Adipocyte (in vitro differentiated cells): ENCODE measurements at regions not wholly inside any gene's neighbourhood (a gene's known extent, or its start where the extent isn't known, plus 50 kb on each side); places are given as distances from the start of the nearest gene placed in this dataset.
A peak's percentile ranks its signal among the peaks of the same experiment; 100 is the strongest.

Experiments used
- DNase-seq: peaks from one replicate; pipeline ENCODE4 v3.0.0-alpha.2; 2015; ENCODE audit warnings: low read depth
- H3K27me3 ChIP-seq: replicated peaks from 2 replicates; pipeline ENCODE4 v1.7.0; 2013; ENCODE audit warnings: mild to moderate bottlenecking, low read length, moderate library complexity; ENCODE audit not compliant: control insufficient read depth, insufficient read depth
- H3K36me3 ChIP-seq: 2 replicates; pipeline ENCODE4 v1.7.0; 2013; ENCODE audit warnings: low read length, mild to moderate bottlenecking, moderate library complexity; ENCODE audit not compliant: control insufficient read depth, insufficient read depth, severe bottlenecking
- H3K4me1 ChIP-seq: 2 replicates; pipeline ENCODE4 v1.7.0; 2013; ENCODE audit warnings: mild to moderate bottlenecking, low read length, moderate library complexity; ENCODE audit not compliant: control insufficient read depth, insufficient read depth
- H3K4me3 ChIP-seq: 2 replicates; pipeline ENCODE4 v1.7.0; 2013; ENCODE audit warnings: mild to moderate bottlenecking, low read length, moderate library complexity
- H3K9ac ChIP-seq: 2 replicates; pipeline ENCODE4 v1.7.0; 2013; ENCODE audit warnings: mild to moderate bottlenecking, low read length, moderate library complexity
- H3K9me3 ChIP-seq: 2 replicates; pipeline ENCODE4 v1.7.0; 2013; ENCODE audit warnings: mild to moderate bottlenecking, low read length, moderate library complexity; ENCODE audit not compliant: control insufficient read depth

DNA sequence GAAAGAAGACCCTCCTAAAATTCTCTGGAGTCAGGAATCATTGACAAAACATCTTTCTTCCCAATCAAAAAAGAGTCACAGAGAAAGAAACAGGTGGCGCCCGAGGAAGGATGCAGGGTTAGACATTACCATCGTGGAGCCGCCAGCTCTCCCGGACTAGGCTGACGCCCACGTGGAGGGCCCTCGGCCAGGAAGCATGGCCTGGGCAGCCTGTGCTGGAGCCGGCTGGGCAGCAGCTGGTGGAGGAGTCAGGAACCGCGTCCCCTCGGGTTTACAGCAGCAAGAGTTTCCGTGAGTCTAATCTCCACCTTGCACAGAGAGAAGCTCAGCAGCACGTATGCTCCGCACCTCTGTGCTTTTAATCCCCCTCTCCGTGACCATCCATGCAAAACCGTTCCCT lies 533.7 kb upstream of the ATP11B start:
- no peak for DNase-seq
- Histone ChIP-seq H3K9ac (no peak overlapping the region), H3K36me3 (no peaks in the 10 kb centered on the region), H3K27me3 (peaks cover 39% of the 10 kb centered on the region), H3K4me3 (no peak overlapping the region), H3K9me3 (no peaks in the 10 kb centered on the region), H3K4me1 (no peaks in the 10 kb centered on the region)

DNA sequence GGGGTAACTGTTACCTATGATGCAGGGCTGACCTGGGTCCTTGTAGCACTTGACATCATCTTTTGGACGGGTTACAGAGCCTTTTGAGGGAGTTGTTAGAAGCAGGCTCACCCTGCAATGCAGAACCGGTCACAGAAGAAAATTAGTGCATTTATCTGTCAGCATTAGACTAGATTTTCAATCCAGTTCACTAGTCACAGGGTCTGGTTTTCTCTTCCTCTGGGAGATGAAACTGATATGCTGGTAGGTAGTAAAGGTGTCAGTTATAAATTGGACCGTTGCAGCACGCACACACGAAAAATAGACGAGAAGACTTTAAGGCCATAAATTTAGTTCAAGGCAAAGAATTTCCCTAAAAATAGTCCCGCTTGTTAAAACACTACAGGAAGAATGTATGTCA lies 532.3 kb upstream of the ATP11B start:
- no peaks in the 10 kb centered on the region for H3K4me1 ChIP-seq

DNA sequence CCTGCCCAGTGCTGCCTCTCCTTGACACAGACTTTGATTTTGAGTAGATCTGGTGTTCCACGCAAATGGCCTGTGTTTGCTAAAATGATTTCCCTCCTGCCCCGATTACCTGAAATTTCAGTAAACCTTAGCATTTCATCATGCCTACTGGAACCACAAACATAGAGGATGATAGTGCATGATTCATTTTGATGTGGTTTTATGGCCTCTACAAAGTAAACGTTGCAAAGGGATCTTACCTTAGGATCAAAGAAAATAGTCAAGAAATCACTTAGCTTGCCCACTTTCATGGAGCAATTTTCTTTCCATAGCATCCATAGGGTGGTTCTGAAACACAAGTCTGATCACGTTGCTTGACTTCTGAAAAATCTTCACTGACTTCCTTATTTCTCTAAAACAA lies 524.6 kb upstream of the ATP11B start:
- DNase-seq: no peak
- Histone ChIP-seq H3K27me3 (peaks cover 4% of the 10 kb centered on the region), H3K36me3 (no peaks in the 10 kb centered on the region), H3K4me3 (no peak overlapping the region), H3K4me1 (no peaks in the 10 kb centered on the region), H3K9me3 (no peaks in the 10 kb centered on the region), H3K9ac (no peak overlapping the region)

More for the DNA sequence above, 532.3 kb upstream of the ATP11B start:
- no peaks in the 10 kb centered on the region for H3K36me3 ChIP-seq
- DNase-seq: no peak
- H3K27me3 ChIP-seq: peaks cover 39% of the 10 kb centered on the region
- H3K9me3 ChIP-seq: no peaks in the 10 kb centered on the region
- H3K4me3 ChIP-seq: no peak overlapping the region
- H3K9ac ChIP-seq: no peak overlapping the region

- no peaks in the 10 kb centered on the region for H3K36me3 ChIP-seq
- no peak overlapping the region for H3K4me3 ChIP-seq
- no peaks in the 10 kb centered on the region for H3K4me1 ChIP-seq
- no peak for DNase-seq
- no peaks in the 10 kb centered on the region for H3K9me3 ChIP-seq
- peaks cover 7% of the 10 kb centered on the region for H3K27me3 ChIP-seq
- no peak overlapping the region for H3K9ac ChIP-seq
These were observed 516.8 kb upstream of the ATP11B start for GRCh38 chr3:182276512-182276911.

- H3K36me3 ChIP-seq: no peaks in the 10 kb centered on the region
- no peaks in the 10 kb centered on the region for H3K9me3 ChIP-seq
- no peak overlapping the region for H3K4me3 ChIP-seq
- no peaks in the 10 kb centered on the region for H3K4me1 ChIP-seq
- no peak overlapping the region for H3K9ac ChIP-seq
- H3K27me3 ChIP-seq: no peaks in the 10 kb centered on the region
- no peak for DNase-seq
These were observed 508.5 kb upstream of the ATP11B start for GRCh38 chr3:182284793-182285192.

DNA sequence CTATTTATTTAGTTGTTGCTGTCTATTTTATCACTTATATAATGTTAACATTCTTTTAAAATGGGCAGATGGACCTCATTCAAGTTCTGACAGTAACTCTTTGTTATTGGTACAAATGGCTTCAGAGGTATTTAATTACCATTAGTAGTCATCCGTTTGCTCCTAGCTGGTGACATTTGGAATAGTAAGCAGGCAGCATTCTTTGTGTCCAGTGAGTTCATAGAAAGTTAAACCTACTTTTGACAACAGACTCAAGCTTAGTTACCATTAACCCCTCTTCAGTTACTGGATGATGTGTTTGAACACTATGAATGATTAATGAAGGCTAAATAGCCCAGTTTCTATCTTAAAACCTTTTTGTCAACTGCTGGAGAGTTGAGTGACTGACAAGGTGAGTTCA lies 500.7 kb upstream of the ATP11B start:
- Histone ChIP-seq H3K27me3 (no peaks in the 10 kb centered on the region), H3K36me3 (no peaks in the 10 kb centered on the region), H3K9ac (no peak overlapping the region), H3K4me3 (no peak overlapping the region), H3K9me3 (no peaks in the 10 kb centered on the region), H3K4me1 (no peaks in the 10 kb centered on the region)
- DNase-seq: no peak

DNA sequence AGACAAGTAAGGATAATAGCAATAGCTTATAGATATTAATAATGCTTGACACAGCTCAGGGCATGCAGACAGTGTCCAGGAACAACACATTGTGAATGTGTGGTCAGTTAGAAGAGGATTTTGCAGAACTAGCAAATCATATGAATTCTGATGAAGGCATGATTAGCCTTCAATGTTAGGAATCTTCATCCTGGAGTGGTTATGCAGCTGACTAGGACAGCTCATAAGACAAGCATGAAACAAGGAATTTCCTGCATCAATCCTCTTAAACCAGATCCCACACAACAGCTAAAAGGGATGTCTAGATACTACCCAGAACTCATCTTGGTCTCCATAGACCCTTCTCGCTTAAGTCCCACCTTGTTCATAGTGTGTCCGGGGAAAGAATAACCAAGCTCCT lies 499.0 kb upstream of the ATP11B start:
- peak; percentile 2 for DNase-seq
- Histone ChIP-seq H3K4me3 (no peak overlapping the region), H3K27me3 (no peaks in the 10 kb centered on the region), H3K4me1 (no peaks in the 10 kb centered on the region), H3K9ac (no peak overlapping the region), H3K36me3 (no peaks in the 10 kb centered on the region), H3K9me3 (no peaks in the 10 kb centered on the region)

DNA sequence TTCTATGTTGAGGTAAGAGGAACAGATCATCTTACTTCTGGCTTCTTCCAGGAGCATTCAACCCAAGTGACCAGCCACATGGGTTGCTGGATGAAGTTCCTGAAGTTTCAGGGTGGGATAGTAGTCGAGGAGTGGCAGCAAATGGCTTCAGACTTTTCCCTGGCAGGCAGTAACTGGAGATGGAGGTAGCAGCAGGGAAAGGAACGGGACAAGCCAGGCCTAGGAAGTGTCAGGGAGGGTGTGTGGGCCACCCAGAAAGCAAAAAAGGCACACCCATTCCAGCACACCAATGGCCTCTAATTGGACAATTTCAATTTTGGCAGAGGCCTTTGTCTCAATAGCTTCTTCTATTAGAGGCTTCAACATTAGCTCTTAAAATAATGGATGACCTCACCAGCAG lies 498.6 kb upstream of the ATP11B start:
- Histone ChIP-seq H3K9me3 (no peaks in the 10 kb centered on the region), H3K36me3 (no peaks in the 10 kb centered on the region), H3K4me1 (no peaks in the 10 kb centered on the region), H3K4me3 (no peak overlapping the region), H3K9ac (no peak overlapping the region), H3K27me3 (no peaks in the 10 kb centered on the region)
- no peak for DNase-seq

DNA sequence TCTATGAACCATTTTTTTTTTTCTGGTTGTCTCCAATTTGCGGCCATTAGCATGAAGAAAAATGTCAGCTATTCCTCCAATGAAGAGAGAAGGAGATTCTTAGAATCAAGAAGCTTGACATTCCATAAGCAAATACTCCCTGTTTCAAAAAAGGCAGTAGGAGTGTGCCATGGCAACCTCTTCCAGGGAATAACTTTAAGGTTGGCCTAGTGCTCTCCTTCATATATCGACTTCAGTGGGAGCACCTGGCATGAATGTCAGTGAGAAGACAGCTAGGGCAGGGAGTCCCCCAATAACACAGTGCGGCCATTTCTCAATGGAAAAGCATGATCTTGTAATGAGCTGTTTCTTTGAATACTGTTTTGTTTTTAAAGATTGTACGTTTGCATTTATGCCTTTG lies 493.0 kb upstream of the ATP11B start:
- DNase-seq: no peak
- Histone ChIP-seq H3K36me3 (no peaks in the 10 kb centered on the region), H3K4me3 (no peak overlapping the region), H3K4me1 (no peaks in the 10 kb centered on the region), H3K9ac (no peak overlapping the region), H3K9me3 (no peaks in the 10 kb centered on the region), H3K27me3 (no peaks in the 10 kb centered on the region)

DNA sequence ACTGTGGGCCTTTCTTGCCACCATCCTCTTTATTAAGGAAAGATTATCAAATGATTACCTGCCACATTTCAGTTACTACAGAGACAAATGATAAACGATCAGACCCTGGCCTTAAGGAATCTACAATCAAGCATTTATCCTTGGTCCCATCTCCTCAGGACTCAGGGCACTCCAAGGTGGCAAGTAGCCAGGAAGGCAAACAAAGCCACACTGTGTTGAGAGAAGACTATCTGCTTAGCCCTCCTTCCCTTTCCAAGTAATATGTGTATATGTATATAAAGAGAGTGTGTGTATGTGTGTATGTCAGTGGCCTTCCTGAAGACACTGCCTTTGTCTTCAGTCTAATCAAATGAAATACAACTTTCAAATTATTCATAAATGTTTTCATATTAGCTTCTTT lies 490.1 kb upstream of the ATP11B start:
- no peaks in the 10 kb centered on the region for H3K9me3 ChIP-seq
- no peaks in the 10 kb centered on the region for H3K27me3 ChIP-seq
- H3K36me3 ChIP-seq: no peaks in the 10 kb centered on the region
- no peak overlapping the region for H3K4me3 ChIP-seq
- no peak for DNase-seq
- no peak overlapping the region for H3K9ac ChIP-seq
- H3K4me1 ChIP-seq: no peaks in the 10 kb centered on the region

- no peaks in the 10 kb centered on the region for H3K36me3 ChIP-seq
- no peaks in the 10 kb centered on the region for H3K27me3 ChIP-seq
- no peak overlapping the region for H3K4me3 ChIP-seq
- H3K9me3 ChIP-seq: no peaks in the 10 kb centered on the region
- DNase-seq: no peak
- no peaks in the 10 kb centered on the region for H3K4me1 ChIP-seq
- no peak overlapping the region for H3K9ac ChIP-seq
These were observed 487.2 kb upstream of the ATP11B start for GRCh38 chr3:182305881-182306665.

GRCh38 chr3:182308328-182308727 lies 485.0 kb upstream of the ATP11B start:
- no peaks in the 10 kb centered on the region for H3K27me3 ChIP-seq
- no peak for DNase-seq
- H3K36me3 ChIP-seq: no peaks in the 10 kb centered on the region
- H3K9ac ChIP-seq: no peak overlapping the region
- no peak overlapping the region for H3K4me3 ChIP-seq
- H3K9me3 ChIP-seq: peaks cover 10% of the 10 kb centered on the region
- H3K4me1 ChIP-seq: no peaks in the 10 kb centered on the region
